T-cell (primary cell): ENCODE measurements at regions not wholly inside any gene's neighbourhood (a gene's known extent, or its start where the extent isn't known, plus 50 kb on each side); places are given as distances from the start of the nearest gene placed in this dataset.

ENCODE experiments used
- ATAC-seq, 4 experiments: fragments of 200-7000 bp in 3 of 4; fragments of 150-1000 bp in 1 of 4; cut with Tn5 transposase; replicated peaks in 1 of 4; 1 replicate in 3 of 4; 2 replicates in 1 of 4; pipeline ENCODE4 v1.10.0; 2021; ENCODE audit warnings: moderate library complexity in 3 of 4, mild to moderate bottlenecking in 2 of 4, moderate number of reproducible peaks in 1 of 4
- CTCF ChIA-PET, 2 donors: fragments of 300-600 bp; sonication (Branson Sonifier 250); formaldehyde crosslinking; loops; one replicate each; lab custom pipeline; 2022; ENCODE audit warnings: antibody characterized with exemption in 2 of 2; lab: Charles Lee
- POLR2A ChIA-PET, 2 donors: fragments of 300-600 bp; sonication (Branson Sonifier 250); formaldehyde crosslinking; loops; one replicate each; lab custom pipeline; 2022; ENCODE audit warnings: antibody characterized with exemption in 2 of 2; lab: Charles Lee
- DNase-seq, 35 experiments: peaks; one replicate each; pipeline versions ENCODE4 v3.0.0 to v3.0.0-alpha.2; 2013 to 2023
- H3K27ac ChIP-seq: one replicate; pipeline ENCODE4 v1.5.1; 2013; ENCODE audit warnings: low read length
- H3K27me3 ChIP-seq, 2 experiments: replicated peaks in 1 of 2; 1 replicate in 1 of 2; 2 replicates in 1 of 2; pipeline versions ENCODE4 v1.6.1 to v1.7.0; 2013; ENCODE audit warnings: low read length in 1 of 2, mixed read lengths in 1 of 2; ENCODE audit not compliant: control insufficient read depth in 2 of 2, insufficient read depth in 2 of 2; ENCODE audit errors: extremely low read depth in 1 of 2
- H3K36me3 ChIP-seq, 2 donors: 1 replicate in 1 of 2; 2 replicates in 1 of 2; pipeline versions ENCODE4 v1.6.1 to v1.7.0; 2013; ENCODE audit warnings: low read length in 1 of 2; ENCODE audit not compliant: control insufficient read depth in 2 of 2, insufficient read depth in 1 of 2; ENCODE audit errors: extremely low read depth in 1 of 2
- H3K4me1 ChIP-seq, 2 experiments: 1 replicate in 1 of 2; 2 replicates in 1 of 2; pipeline versions ENCODE4 v1.6.1 to v1.7.0; 2013; ENCODE audit warnings: low read length in 2 of 2, mixed read lengths in 1 of 2; ENCODE audit not compliant: insufficient read depth in 2 of 2, control insufficient read depth in 1 of 2; ENCODE audit errors: extremely low read depth in 1 of 2
- H3K4me3 ChIP-seq, 2 donors: 1 replicate in 1 of 2; 2 replicates in 1 of 2; pipeline versions ENCODE4 v1.5.1 to v1.7.0; 2013; ENCODE audit warnings: mild to moderate bottlenecking in 2 of 2, low read length in 1 of 2, moderate library complexity in 1 of 2; ENCODE audit not compliant: control insufficient read depth in 1 of 2; ENCODE audit errors: extremely low read depth in 1 of 2
- H3K9me3 ChIP-seq: 2 replicates; pipeline ENCODE4 v1.7.0; 2013
- H3K27ac Mint-ChIP-seq, 2 donors: one replicate each; pipeline ENCODE4 v1.8.0; 2020 to 2021; ENCODE audit warnings: mild to moderate bottlenecking in 2 of 2, mixed read lengths in 2 of 2
- H3K27me3 Mint-ChIP-seq, 2 donors: one replicate each; pipeline ENCODE4 v1.8.0; 2021 to 2022; ENCODE audit warnings: mixed read lengths in 2 of 2
- H3K36me3 Mint-ChIP-seq: one replicate; pipeline ENCODE4 v1.8.0; 2021; ENCODE audit warnings: mixed read lengths
- H3K4me1 Mint-ChIP-seq, 3 donors: one replicate each; pipeline ENCODE4 v1.8.0; 2020 to 2022; ENCODE audit warnings: mixed read lengths in 3 of 3, mild to moderate bottlenecking in 1 of 3
- H3K4me3 Mint-ChIP-seq, 3 donors: one replicate each; pipeline ENCODE4 v1.8.0; 2020 to 2022; ENCODE audit warnings: mild to moderate bottlenecking in 3 of 3, mixed read lengths in 3 of 3, moderate library complexity in 3 of 3
- H3K9me3 Mint-ChIP-seq, 3 donors: one replicate each; pipeline ENCODE4 v1.8.0; 2020 to 2022; ENCODE audit warnings: mixed read lengths in 3 of 3
- WGBS: methylation state at CpG from one replicate; pipeline ENCODE4 v1.1.5; 2013; ENCODE audit warnings: missing lambda C conversion rate; ENCODE audit not compliant: insufficient coverage; 5-methylcytosine and 5-hydroxymethylcytosine counted together

DNA sequence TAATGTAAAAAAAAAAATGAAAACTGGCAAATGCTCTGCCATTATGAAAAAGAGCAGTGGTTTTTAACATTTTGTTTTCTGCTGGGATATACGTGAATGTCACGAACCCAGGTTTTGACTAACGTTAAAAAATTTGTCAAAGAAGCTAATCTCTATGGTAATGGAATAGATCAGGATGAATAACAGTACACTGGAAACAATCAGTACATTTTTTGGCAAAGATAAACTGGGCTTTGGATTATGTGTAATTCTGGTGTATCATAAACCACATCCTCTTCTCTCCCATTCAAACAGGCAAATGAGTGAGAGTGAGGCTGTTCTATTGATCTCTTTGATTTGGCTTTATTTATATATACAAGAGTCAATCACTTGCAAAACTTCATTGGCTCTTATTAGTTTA, 207.0 kb upstream of the IRX3 start:
- ChIA-PET CTCF (no interaction called here), POLR2A (no interaction called here)
- WGBS = no CpG with 5 or more reads among the region's 3 CpGs
- ATAC-seq (no peak), DNase-seq (no peak)
- peaks cover 8 to 12% (median 11%) of the 10 kb centered on the region in 3 donors for H3K9me3 Mint-ChIP-seq
- Histone ChIP-seq H3K27ac (no peak overlapping the region), H3K27me3 (no peaks in the 10 kb centered on the region), H3K36me3 (no peaks in the 10 kb centered on the region), H3K9me3 (no peaks in the 10 kb centered on the region), H3K4me1 (no peaks in the 10 kb centered on the region), H3K4me3 (no peak overlapping the region)
- no peak overlapping the region for H3K27ac Mint-ChIP-seq
- H3K36me3 Mint-ChIP-seq = no peaks in the 10 kb centered on the region
- H3K4me1 Mint-ChIP-seq = no peaks in the 10 kb centered on the region
- H3K27me3 Mint-ChIP-seq = peaks cover 1 to 10% of the 10 kb centered on the region in 2 donors
- H3K4me3 Mint-ChIP-seq = no peak overlapping the region

DNA sequence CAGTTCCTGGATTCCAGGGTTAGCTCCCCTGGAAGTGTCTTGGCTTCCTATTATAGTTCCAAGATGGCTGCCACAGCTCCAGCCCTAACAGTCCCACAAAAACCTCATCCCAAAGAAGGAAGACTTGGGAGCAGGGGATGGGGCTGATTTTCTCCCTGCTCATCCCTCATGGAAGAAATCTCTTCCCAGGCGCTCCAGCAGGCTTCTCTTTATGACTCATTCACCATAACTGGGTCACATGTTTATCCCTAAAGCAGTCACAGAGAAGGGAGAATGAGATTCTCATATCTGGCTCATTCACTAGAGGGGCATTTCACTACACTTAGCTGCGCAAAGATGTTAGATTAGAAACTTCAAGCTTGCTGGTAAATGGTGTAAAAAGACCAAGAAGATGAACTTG, 206.5 kb upstream of the IRX3 start:
- H3K36me3 Mint-ChIP-seq = no peaks in the 10 kb centered on the region
- Histone ChIP-seq H3K9me3 (no peaks in the 10 kb centered on the region), H3K36me3 (no peaks in the 10 kb centered on the region), H3K27ac (no peak overlapping the region), H3K4me1 (no peaks in the 10 kb centered on the region), H3K27me3 (no peaks in the 10 kb centered on the region), H3K4me3 (no peak overlapping the region)
- CTCF ChIA-PET = no interaction called here
- ATAC-seq (no peak), DNase-seq (no peak)
- POLR2A ChIA-PET = no interaction called here
- no peak overlapping the region for H3K4me3 Mint-ChIP-seq
- peaks cover 1 to 10% of the 10 kb centered on the region in 2 donors for H3K27me3 Mint-ChIP-seq
- H3K4me1 Mint-ChIP-seq = no peaks in the 10 kb centered on the region
- peaks cover 7 to 9% (median 7%) of the 10 kb centered on the region in 3 donors for H3K9me3 Mint-ChIP-seq
- H3K27ac Mint-ChIP-seq = no peak overlapping the region
- no CpG with 5 or more reads among the region's 2 CpGs for WGBS

DNA sequence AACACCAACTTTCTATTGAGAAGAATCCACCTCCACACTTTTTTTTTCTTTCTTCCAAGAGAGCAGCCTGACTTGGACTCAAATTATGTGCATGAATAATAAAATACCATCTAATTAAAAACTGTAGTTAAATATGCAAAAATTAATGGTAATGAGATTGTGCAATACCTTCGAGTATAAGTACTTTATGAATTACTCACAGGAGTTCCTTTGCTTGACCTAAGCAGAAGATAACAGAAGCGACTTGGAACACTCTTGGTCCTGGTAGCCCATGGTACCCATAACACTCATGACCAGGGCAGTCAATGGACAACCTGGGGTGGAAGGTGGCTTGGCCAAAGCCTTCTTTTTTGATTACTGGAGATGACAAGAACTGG, 203.5 kb upstream of the IRX3 start:
- ChIA-PET POLR2A (no interaction called here), CTCF (no interaction called here)
- Mint-ChIP-seq H3K4me1 (no peaks in the 10 kb centered on the region), H3K4me3 (no peak overlapping the region), H3K27me3 (peaks cover 3 to 10% of the 10 kb centered on the region in 2 donors), H3K9me3 (peaks cover 0 to 5% (median 0%) of the 10 kb centered on the region in 3 donors), H3K36me3 (no peaks in the 10 kb centered on the region), H3K27ac (no peak overlapping the region)
- 83% methylated on average over 1 of the region's 2 CpGs for WGBS
- ATAC-seq = no peak
- H3K27ac ChIP-seq = no peak overlapping the region
- no peaks in the 10 kb centered on the region for H3K36me3 ChIP-seq
- H3K4me3 ChIP-seq = no peak overlapping the region
- no peaks in the 10 kb centered on the region for H3K27me3 ChIP-seq
- no peaks in the 10 kb centered on the region for H3K4me1 ChIP-seq
- DNase-seq = no peak
- H3K9me3 ChIP-seq = no peaks in the 10 kb centered on the region

DNA sequence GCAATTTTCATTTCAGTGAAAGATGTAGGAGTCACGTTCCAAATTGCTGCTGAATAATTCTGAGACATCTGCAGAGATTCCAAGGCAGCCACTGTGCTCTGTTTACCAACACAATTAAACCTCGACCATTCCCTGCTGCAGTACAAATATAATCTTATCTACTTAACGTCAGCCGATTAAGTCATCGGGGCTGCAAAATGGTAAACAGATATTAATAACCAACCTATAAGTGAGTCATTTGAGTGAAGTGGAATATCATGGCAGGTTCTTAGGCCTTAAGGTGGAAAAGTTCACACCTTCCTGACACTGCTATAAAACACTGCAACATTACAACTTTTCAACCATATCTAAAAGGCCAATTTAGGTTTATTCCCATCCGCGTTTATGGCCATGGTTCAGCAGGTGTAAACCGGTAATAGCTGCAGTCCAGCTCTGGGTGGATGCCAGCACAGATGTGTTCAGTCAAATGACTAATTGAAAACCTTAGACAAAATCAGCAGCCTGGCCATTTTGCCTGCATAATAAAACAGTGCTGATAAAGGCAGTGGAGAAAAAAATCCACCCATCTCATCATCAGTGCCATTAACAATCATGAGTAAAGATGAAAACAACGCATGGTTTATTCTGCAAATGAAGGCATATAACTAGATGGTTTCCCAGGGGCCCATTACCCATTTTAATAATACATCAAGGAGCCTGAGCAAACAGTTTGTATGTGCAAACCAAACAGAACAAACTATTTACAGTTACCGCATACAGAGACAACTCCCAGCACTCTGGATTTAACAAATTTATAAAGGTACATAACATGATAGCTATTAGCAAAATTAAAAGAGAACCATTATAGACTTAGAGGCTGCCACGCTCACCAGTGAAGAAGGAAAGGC, 202.9 kb upstream of the IRX3 start:
- 76% methylated on average over 4 of the region's 11 CpGs for WGBS
- Histone ChIP-seq H3K27ac (no peak overlapping the region), H3K9me3 (no peaks in the 10 kb centered on the region), H3K4me1 (no peaks in the 10 kb centered on the region), H3K36me3 (no peaks in the 10 kb centered on the region), H3K27me3 (no peaks in the 10 kb centered on the region), H3K4me3 (no peak overlapping the region)
- Mint-ChIP-seq H3K27ac (no peak overlapping the region), H3K4me1 (no peaks in the 10 kb centered on the region), H3K4me3 (no peak overlapping the region), H3K27me3 (peaks cover 3 to 10% of the 10 kb centered on the region in 2 donors), H3K9me3 (peaks cover 0 to 5% (median 0%) of the 10 kb centered on the region in 3 donors), H3K36me3 (no peaks in the 10 kb centered on the region)
- ATAC-seq = no peak
- ChIA-PET CTCF (no interaction called here), POLR2A (no interaction called here)
- no peak for DNase-seq

DNA sequence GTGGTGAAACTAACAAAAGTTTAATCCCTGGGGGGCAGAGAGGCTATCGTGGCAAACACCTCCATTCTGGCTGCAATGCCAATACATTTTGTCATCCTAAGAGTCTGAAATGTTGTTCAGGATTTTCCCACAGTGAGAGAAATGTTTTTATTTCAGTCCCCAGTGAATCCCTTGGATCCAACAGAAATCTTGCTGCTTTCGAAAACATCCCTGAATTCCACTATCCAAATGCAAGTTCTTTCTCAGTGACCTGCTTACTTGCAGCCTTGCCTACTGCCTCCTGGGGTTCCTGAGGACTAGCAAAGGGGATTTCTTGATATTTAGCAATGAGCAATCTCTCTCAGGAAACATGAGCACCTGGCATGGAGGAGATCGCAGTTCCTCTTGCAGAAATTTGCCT, 202.1 kb upstream of the IRX3 start:
- ChIA-PET CTCF (no interaction called here), POLR2A (no interaction called here)
- WGBS = no CpG with 5 or more reads among the region's 3 CpGs
- no peak overlapping the region for H3K27ac Mint-ChIP-seq
- ATAC-seq (no peak), DNase-seq (no peak)
- H3K4me3 Mint-ChIP-seq = no peak overlapping the region
- Histone ChIP-seq H3K9me3 (no peaks in the 10 kb centered on the region), H3K27me3 (no peaks in the 10 kb centered on the region), H3K4me1 (no peaks in the 10 kb centered on the region), H3K4me3 (no peak overlapping the region), H3K27ac (no peak overlapping the region), H3K36me3 (no peaks in the 10 kb centered on the region)
- H3K4me1 Mint-ChIP-seq = no peaks in the 10 kb centered on the region
- H3K36me3 Mint-ChIP-seq = no peaks in the 10 kb centered on the region
- peaks cover 3 to 10% of the 10 kb centered on the region in 2 donors for H3K27me3 Mint-ChIP-seq
- peaks cover 0 to 5% (median 0%) of the 10 kb centered on the region in 3 donors for H3K9me3 Mint-ChIP-seq

DNA sequence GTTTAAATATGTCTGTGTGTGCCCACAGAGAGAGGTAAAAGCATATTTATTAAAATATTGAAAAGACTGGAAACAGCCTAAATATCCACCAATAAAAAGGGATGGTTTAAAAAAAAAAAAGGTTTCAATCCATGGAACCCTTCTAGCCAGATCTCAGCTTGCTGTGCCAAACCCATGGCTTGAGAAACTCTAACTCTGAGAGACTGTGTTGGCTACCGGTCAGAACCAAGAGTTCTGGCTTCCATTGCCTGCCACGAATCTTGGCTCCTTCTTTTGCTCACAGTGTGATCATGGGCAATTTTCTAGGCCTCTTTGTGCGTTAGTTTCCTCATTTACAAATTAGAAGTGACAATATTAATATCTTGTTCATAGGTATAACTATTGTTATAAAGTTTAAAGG, 201.3 kb upstream of the IRX3 start:
- no peaks in the 10 kb centered on the region for H3K36me3 ChIP-seq
- no peak overlapping the region for H3K4me3 Mint-ChIP-seq
- DNase-seq = no peak
- no peak overlapping the region for H3K27ac Mint-ChIP-seq
- H3K27me3 Mint-ChIP-seq = peaks cover 3 to 10% of the 10 kb centered on the region in 2 donors
- WGBS = 90% methylated on average over 1 of the region's 3 CpGs
- CTCF ChIA-PET = no interaction called here
- no peak for ATAC-seq
- no peaks in the 10 kb centered on the region for H3K36me3 Mint-ChIP-seq
- H3K4me1 ChIP-seq = no peaks in the 10 kb centered on the region
- no peak overlapping the region for H3K27ac ChIP-seq
- peaks cover 0 to 5% (median 0%) of the 10 kb centered on the region in 3 donors for H3K9me3 Mint-ChIP-seq
- H3K27me3 ChIP-seq = no peaks in the 10 kb centered on the region
- H3K4me1 Mint-ChIP-seq = no peaks in the 10 kb centered on the region
- POLR2A ChIA-PET = no interaction called here
- H3K9me3 ChIP-seq = no peaks in the 10 kb centered on the region
- no peak overlapping the region for H3K4me3 ChIP-seq
